PFSK-1 (cell line): ENCODE measurements at regions not wholly inside any gene's neighbourhood (a gene's known extent, or its start where the extent isn't known, plus 50 kb on each side); places are given as distances from the start of the nearest gene placed in this dataset.

ENCODE experiments used
- POLR2AphosphoS5 ChIP-seq: IDR thresholded peaks from 2 replicates; pipeline ENCODE4 v1.6.1; 2012; ENCODE audit warnings: low read depth, mild to moderate bottlenecking, control low read depth, low read length, moderate library complexity
- SIN3A ChIP-seq: IDR thresholded peaks from 2 replicates; pipeline ENCODE4 v1.6.1; 2012; ENCODE audit warnings: mild to moderate bottlenecking, low read length, moderate library complexity, borderline replicate concordance; ENCODE audit not compliant: insufficient read depth
- TAF1 ChIP-seq: IDR thresholded peaks from 2 replicates; pipeline ENCODE4 v1.6.1; 2012; ENCODE audit warnings: low read length, control low read depth, borderline replicate concordance; ENCODE audit not compliant: insufficient read depth
- TF ChIP-seq, protein P1 (sequence below), 2 experiments: IDR thresholded peaks; 2 replicates each; pipeline versions ENCODE4 v1.6.1 to v1.8.0; 2011 to 2012; ENCODE audit warnings: low read depth in 2 of 2, low read length in 2 of 2, control low read depth in 1 of 2, inconsistent platforms in 1 of 2, mild to moderate bottlenecking in 1 of 2, moderate library complexity in 1 of 2; ENCODE audit not compliant: insufficient read depth in 1 of 2

DNA sequence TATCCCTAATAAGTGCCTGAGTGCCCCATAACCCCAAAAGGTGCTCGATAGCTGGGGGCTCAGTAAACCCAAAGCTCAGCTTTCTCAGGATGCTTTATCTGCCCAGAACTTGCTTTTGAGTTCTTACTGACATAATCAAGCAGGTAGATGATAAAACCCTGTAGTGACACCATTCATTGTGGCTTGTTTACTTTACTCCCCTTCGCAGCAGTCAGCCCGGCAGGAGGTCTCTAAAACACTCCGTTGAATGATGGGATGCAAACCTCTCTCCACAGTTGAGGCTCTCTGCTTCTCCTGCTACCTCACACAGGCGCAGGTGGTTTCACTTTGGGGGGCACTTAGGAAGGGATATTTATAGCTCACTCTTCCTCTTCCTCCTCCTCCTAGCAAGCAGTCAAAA, 349.4 kb downstream of the HLX start:
- no peak for TF ChIP-seq TAF1
- no peak for TF ChIP-seq SIN3A
- no peak for TF ChIP-seq POLR2AphosphoS5
- TF ChIP-seq, protein P1, sequence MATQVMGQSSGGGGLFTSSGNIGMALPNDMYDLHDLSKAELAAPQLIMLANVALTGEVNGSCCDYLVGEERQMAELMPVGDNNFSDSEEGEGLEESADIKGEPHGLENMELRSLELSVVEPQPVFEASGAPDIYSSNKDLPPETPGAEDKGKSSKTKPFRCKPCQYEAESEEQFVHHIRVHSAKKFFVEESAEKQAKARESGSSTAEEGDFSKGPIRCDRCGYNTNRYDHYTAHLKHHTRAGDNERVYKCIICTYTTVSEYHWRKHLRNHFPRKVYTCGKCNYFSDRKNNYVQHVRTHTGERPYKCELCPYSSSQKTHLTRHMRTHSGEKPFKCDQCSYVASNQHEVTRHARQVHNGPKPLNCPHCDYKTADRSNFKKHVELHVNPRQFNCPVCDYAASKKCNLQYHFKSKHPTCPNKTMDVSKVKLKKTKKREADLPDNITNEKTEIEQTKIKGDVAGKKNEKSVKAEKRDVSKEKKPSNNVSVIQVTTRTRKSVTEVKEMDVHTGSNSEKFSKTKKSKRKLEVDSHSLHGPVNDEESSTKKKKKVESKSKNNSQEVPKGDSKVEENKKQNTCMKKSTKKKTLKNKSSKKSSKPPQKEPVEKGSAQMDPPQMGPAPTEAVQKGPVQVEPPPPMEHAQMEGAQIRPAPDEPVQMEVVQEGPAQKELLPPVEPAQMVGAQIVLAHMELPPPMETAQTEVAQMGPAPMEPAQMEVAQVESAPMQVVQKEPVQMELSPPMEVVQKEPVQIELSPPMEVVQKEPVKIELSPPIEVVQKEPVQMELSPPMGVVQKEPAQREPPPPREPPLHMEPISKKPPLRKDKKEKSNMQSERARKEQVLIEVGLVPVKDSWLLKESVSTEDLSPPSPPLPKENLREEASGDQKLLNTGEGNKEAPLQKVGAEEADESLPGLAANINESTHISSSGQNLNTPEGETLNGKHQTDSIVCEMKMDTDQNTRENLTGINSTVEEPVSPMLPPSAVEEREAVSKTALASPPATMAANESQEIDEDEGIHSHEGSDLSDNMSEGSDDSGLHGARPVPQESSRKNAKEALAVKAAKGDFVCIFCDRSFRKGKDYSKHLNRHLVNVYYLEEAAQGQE (IDR thresholded peaks at IDR 0.05; ENCODE audit: insufficient read depth in 1 of 2, low read depth in 2 of 2, low read length in 2 of 2), result no peak
